ENCODE measurements at regions not wholly inside any gene's neighbourhood (a gene's known extent, or its start where the extent isn't known, plus 50 kb on each side); places are given as distances from the start of the nearest gene placed in this dataset.

GRCh38 chr2:189267925-189268579, 88.5 kb upstream of the COL5A2 start:
- no peak for DNase-seq (ENCODE audit: low read depth in 2 of 3, low spot score in 1 of 3)

GRCh38 chr2:189268763-189269162, 89.2 kb upstream of the COL5A2 start:
- no peak for DNase-seq (ENCODE audit: low read depth in 2 of 3, low spot score in 1 of 3)

- no peak for DNase-seq (ENCODE audit: low read depth in 2 of 3, low spot score in 1 of 3)
Observed at GRCh38 chr2:189273734-189274133, 94.2 kb upstream of the COL5A2 start.

- no peak for DNase-seq (ENCODE audit: low read depth in 2 of 3, low spot score in 1 of 3)
Observed at GRCh38 chr2:189274361-189274760, 94.8 kb upstream of the COL5A2 start.

- no peak for DNase-seq (ENCODE audit: low read depth in 2 of 3, low spot score in 1 of 3)
Observed at GRCh38 chr2:189276277-189276676, 96.7 kb upstream of the COL5A2 start.

GRCh38 chr2:189281201-189281600, 101.6 kb upstream of the COL5A2 start:
- no peak for DNase-seq (ENCODE audit: low read depth in 2 of 3, low spot score in 1 of 3)

GRCh38 chr2:189285349-189285748, 105.8 kb upstream of the COL5A2 start:
- no peak for DNase-seq (ENCODE audit: low read depth in 2 of 3, low spot score in 1 of 3)

- no peak for DNase-seq (ENCODE audit: low read depth in 2 of 3, low spot score in 1 of 3)
Observed at GRCh38 chr2:189285962-189286645, 106.5 kb upstream of the COL5A2 start.

- DNase-seq (ENCODE audit: low read depth in 2 of 3, low spot score in 1 of 3): no peak
Observed at GRCh38 chr2:189287363-189287762, 107.8 kb upstream of the COL5A2 start.

GRCh38 chr2:189287982-189288521, 108.5 kb upstream of the COL5A2 start:
- DNase-seq (ENCODE audit: low read depth in 2 of 3, low spot score in 1 of 3): no peak

GRCh38 chr2:189291460-189291859, 111.9 kb upstream of the COL5A2 start:
- no peak for DNase-seq (ENCODE audit: low read depth in 2 of 3, low spot score in 1 of 3)

GRCh38 chr2:189293164-189293563, 113.6 kb upstream of the COL5A2 start:
- no peak for DNase-seq (ENCODE audit: low read depth in 2 of 3, low spot score in 1 of 3)

GRCh38 chr2:189297446-189297845, 117.9 kb upstream of the COL5A2 start:
- DNase-seq (ENCODE audit: low read depth in 2 of 3, low spot score in 1 of 3): no peak

- DNase-seq (ENCODE audit: low read depth in 2 of 3, low spot score in 1 of 3): no peak
Observed at GRCh38 chr2:189298038-189298437, 118.5 kb upstream of the COL5A2 start.

GRCh38 chr2:189298481-189298880, 118.9 kb upstream of the COL5A2 start:
- DNase-seq (ENCODE audit: low read depth in 2 of 3, low spot score in 1 of 3): no peak

- no peak for DNase-seq (ENCODE audit: low read depth in 2 of 3, low spot score in 1 of 3)
Observed at GRCh38 chr2:189299974-189300373, 120.4 kb upstream of the COL5A2 start.

GRCh38 chr2:189300916-189301315, 121.4 kb upstream of the COL5A2 start:
- no peak for DNase-seq (ENCODE audit: low read depth in 2 of 3, low spot score in 1 of 3)

- DNase-seq (ENCODE audit: low read depth in 2 of 3, low spot score in 1 of 3): no peak
Observed at GRCh38 chr2:189302274-189302948, 122.8 kb upstream of the COL5A2 start.

- DNase-seq (ENCODE audit: low read depth in 2 of 3, low spot score in 1 of 3): peak in 2 of 3 donors; percentile 12 to 28
Observed at GRCh38 chr2:189304360-189304759, 124.8 kb upstream of the COL5A2 start.

- no peak for DNase-seq (ENCODE audit: low read depth in 2 of 3, low spot score in 1 of 3)
Observed at GRCh38 chr2:189305291-189305943, 125.9 kb upstream of the COL5A2 start.

- no peak for DNase-seq (ENCODE audit: low read depth in 2 of 3, low spot score in 1 of 3)
Observed at GRCh38 chr2:189306525-189306924, 127.0 kb upstream of the COL5A2 start.

All from stimulated activated CD4-positive, alpha-beta T cell treated with anti-CD3 and anti-CD28 coated beads, Interleukin-12 subunit alpha, Interleukin-12 subunit beta, amount 100 ng/mL, for 48 hours (primary cell).